ENCODE measurements at regions not wholly inside any gene's neighbourhood (a gene's known extent, or its start where the extent isn't known, plus 50 kb on each side); places are given as distances from the start of the nearest gene placed in this dataset.

DNA sequence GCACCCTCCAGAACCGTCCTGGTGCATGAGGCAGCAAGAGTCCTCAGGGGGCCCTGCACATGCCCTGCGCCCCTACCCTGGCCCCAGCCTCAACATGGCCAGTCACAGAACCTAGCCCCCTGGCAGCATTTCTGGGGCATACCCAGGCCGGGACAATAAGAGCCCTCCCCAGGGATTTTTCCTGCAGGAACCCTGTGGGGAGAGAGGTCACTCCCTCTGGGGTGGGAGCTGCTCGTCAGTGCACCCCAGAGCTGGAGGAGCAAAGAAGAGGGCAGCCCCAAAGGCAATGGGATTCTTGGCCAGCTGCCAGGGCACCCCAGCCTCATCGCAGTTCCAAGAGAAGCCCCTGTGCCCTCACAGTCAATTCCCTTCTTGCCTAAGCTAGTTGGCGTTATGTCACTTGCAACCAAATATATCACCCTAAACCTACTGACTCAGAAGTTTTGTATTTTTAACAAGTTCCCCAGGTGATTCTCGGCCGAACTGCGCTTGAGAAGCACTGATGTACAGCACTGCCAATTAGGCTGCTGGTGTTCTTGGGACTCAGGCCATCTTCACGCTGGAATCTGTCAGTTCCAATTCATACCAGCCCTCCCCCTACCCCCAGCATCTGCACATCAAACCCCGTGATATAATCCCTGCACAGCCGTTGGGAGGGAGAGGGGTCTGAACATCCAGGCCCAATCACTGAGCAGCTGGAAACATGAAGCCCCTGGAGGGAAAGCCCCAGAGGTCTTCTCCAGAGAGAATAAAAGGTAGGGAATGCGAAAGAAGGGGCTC is 87.5 kb upstream of the PRR20G start:
- DNase-seq (ENCODE audit: low read depth), result no peak

DNA sequence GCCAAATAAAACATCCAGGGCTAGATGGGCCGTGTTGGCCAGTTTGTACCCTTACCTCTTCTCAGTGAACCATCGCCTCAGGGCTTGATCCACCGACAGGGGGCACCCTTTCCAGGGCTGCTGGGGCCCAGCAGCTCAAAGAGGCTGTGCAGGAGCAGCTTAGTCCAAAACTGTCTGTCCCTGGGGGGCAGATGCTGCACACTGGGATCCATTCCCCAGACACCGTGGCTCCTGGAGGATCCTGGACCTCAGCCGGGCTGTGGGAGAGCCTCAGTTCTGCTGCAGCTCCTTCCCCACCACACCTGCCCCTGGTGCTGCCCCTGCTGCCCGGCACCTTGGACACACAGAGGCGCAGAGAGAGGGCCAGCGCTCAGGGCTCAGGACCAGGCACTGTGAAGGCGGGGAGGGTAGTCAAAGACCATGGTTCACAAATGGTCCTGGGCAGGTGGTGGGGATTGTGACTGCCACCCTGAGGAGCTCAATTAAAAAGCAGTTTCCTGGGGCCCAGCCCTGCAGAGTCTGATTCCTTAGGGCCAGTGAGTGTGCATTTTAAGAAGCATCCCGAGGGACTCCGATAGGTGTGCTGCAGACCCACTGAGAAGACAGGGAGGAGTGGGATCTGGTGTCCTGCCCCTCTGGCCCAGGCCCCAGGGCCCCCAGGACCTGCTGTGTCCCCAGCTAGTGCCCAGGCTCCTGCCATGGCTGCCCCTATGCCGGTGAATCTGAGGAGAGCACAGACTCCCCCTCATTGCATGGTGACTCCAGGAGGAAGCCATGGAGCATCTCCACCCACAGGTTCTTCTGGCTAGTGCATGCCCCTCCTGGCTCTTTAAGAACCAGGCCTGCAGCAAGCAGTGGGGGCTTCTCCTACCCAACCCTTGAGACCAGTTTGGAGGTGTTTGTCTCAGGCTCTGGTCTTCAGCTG is 86.5 kb upstream of the PRR20G start:
- peak; percentile 21 for DNase-seq (ENCODE audit: low read depth)

DNA sequence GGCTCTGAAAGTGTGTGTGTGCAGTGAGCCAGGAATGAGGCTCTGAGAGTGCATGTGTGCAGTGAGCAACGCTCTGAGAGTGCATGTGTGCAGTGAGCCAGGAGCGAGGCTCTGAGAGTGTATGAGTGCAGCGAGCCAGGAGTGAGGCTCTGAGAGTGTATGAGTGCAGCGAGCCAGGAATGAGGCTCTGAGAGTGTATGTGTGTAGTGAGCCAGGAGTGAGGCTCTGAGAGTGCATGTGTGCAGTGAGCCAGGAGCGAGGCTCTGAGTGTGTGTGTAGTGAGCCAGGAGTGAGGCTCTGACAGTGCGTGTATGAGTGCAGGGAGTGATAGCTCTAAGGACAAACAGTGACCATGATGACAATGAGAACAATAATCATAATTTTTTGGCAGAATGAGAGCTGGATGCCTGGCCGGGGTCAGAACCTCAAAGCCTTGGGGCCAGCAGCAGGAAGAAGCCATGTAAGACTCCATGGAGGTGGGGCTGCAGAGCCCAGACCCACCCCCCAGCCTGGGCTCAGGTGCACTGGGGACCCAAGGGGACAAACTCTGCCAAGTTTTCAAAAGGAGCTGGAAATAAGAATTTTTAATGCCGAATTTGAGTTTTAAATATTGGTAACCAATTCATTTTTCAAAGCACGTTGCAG is 85.7 kb upstream of the PRR20G start:
- no peak for DNase-seq (ENCODE audit: low read depth)

DNA sequence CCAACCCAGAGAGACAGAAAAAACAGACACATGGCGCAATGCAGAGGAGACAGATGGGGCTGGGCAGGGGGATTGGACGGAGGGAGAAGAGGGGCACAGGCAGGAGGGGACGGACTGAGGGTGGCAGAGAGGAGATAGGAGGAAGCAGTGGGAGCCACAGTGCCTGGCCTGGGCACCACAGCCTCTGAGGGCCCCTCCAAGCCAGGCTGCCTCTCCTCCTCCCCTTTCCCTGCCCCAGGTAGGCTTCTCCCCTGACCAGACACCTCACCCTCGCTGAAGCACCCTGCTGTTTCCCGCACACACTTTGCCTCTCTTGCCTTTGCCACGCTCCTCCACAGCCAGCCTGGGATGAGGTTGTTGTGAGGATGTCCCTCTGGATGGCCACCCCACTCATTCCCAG is 84.0 kb upstream of the PRR20G start:
- no peak for DNase-seq (ENCODE audit: low read depth)

DNA sequence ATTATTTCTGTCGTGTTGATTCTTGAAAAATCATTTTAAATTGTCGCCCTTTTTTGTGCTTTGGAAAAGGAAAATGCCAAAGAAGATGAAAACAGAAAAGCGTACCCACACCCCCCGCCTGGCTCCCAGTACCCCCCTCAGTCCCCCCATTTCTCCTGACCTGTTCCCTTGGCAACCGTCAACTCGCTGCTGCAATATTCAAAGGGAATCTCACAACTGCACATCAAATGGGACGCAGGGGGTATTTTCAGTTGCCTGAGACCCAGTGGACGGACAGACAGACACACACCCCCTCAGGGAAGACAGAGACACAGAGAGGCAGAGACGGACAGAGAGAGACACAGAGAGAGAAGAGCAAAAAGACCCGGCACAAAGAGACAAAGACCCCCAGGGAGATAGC is 83.5 kb upstream of the PRR20G start:
- no peak for DNase-seq (ENCODE audit: low read depth)

DNA sequence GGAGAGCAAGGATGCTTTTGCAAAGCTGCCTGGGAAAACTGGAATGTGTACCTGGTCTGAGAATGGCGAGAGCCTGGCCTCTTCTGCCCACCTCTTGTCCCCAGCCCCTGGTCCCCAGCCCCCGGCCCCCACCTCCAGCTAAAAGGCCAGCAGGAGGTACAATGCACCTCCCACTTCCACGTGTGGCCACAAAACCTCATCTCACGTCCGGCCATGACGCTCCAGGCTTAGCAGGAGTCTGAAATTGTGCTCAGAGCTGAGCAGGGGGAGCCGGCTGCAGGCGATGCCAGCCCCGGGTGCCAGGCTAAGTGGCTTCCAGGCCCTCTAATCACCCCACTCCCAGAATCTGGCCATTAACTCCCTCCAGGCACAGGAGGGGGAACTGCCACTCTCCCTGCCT is 83.1 kb upstream of the PRR20G start:
- DNase-seq (ENCODE audit: low read depth), result no peak

DNA sequence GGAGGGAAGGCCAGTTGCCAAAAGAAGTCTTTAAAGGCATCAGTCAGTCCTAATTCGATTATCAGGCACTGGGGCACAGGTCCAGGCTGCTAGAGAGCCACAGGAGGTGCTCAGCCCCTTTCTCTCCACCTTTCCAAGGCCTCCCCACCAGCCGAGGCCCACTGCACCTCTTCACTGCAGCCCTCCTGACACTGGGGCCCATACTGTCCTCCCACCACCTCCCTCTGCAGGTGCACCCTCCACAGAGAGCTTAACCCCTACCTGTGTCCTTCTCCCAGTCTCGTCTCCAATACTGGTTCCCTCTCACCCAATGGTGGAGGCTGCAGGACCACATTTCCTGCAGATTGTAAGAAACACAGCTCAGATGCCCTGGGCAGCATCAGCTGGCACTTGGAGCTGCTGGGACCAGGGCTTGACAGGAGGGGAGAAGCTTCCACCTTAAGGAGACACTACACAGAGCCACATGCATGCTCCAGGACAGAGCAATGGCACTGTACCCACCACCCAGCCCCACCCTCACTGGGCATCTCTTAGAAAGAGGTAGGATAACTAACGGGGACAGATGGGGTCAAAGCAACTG is 81.6 kb upstream of the PRR20G start:
- DNase-seq (ENCODE audit: low read depth), result no peak

DNA sequence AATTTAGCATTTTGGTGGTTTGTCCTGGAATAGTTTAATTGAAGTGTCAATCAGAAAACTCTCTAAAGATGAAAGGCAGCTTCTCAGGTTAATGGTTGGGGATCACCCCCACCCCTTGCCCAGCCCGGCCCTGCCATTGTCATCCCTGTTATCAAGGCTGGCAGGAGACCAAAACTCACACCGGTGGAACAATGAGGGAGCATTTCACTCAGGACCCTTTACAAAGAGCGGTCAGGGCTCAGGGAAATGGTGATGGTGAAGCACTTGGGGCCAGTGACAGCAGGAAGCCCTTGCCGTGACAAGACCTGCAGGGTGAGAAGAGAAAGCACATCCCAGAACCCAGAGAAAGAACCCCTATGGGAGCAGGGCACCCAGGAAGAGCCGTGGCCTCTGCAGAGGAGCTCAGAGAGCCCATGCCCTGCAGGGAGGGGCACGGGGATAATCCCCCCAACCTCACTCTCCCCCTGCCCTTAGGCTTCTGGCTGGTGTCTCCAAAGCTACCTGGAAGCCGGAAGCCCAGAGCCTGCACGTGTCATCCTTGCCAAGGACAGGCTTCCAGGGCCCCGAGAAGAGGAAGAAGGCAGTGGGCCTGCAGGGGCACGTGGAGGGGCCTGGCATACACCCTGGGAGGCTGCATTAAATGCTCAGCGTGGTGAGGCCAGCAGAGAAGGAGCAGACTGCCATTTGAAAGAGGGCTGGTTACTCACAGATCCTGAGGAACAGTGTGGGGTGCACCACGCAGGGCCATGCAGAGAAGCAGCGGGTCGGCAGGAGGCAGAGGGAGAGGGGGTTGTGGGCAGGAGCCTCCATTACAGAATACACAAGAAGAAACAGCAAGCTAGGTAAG is 80.6 kb upstream of the PRR20G start:
- DNase-seq (ENCODE audit: low read depth), result no peak

DNA sequence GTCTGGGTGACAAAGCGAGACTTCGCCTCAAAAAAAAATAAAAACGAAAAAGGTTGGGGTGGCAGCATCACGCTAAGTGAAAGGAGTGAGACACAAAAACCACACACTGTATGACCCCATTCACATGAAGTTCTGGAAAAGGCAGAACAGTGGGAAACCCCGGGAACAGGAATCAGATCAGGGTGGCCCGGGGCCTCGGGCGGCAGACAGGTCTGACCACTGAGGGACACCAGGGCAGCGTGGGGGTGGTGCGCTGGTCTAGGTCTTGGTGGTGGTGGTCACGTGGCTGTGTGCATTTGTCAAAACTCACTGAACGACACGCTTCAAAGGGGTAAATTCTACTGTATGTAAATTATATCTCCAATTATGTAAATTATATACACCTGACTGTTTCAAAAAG is 79.7 kb upstream of the PRR20G start:
- DNase-seq (ENCODE audit: low read depth), result no peak

DNA sequence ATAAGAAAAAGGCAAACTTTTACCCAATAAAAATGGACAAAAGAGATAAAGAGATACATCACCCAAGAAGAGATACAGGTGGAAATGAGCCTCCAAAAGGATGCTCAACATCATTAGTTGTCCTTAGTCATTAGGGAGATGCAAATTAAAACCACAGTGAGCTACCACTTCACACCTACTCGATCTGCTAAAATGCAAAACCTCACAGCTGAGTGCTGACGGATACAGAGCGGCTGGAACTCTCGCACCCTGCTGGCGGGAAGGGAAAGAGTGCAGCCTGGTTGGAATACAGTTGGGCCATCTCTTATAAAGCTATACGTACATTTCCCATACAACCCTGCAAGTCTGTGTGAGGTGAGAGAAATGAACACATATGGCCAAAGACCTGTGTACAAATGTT is 78.5 kb upstream of the PRR20G start:
- DNase-seq (ENCODE audit: low read depth), result no peak

DNA sequence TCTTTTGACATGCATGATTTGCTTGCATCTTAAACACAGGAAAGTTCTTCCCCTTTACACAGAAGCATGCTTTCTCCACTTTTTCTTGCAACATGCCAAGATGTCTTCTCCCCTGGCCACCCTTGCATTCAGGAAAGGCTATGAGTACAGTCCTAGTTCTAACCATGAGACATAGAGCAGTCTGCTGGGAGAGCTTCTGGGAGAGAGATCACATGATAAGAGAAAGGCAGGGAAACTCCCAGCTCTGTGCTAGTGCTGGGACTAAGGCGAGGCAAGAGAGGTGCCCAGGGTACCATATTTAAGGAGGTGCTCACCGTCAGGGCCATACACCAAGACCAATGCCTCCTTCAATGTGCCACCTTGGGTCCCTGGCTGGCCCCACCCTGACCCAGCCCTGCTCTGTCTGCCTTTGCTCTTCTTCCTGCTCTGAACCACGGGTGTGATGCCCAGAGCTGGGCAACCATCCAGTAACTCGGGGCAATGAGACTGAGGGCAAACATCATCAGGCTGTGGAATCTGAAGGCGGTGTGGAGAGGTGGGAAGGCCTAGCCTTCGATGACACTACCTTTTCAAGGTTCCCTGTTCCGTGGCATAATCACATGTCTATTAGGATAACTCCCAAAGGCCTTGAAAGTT is 77.4 kb upstream of the PRR20G start:
- no peak for DNase-seq (ENCODE audit: low read depth)

DNA sequence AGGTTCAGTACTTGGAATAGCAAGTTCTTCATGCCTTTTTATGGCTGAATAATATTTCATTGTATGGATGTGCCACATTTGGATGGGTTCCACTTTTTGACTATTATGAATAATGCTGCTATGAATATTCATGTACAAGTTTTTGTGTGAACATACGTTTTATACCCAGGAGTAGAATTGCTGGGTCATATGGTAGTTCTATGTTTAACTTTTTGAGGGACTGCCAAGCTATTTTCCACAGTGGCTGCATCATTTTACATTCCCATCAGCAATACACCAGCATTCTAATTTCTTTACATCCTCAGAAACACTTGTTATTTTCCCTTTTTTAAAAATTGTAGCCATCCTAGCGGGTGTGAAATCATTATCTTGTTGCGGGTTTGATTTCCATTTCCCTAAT is 76.0 kb upstream of the PRR20G start:
- DNase-seq (ENCODE audit: low read depth), result no peak

DNA sequence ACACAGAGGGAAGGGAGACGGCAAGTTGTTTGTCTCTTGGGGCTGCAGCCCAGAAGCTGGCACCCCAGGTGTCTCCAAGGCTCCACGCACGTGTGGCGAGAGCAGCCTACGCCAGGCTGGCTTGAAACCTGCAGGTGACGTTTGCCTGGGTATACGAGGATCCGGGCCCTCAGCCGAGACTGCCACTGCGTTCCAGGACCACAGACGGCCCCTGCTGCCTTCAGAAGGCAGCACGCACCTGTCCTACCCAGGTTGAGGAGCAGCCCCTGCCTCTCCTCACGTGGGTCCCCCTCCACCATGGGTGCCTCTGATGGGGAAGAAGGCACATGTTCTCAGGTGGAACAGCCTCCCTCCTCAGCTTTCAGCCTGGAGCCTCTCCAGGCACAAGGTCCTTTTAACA is 75.3 kb upstream of the PRR20G start:
- DNase-seq (ENCODE audit: low read depth), result no peak

DNA sequence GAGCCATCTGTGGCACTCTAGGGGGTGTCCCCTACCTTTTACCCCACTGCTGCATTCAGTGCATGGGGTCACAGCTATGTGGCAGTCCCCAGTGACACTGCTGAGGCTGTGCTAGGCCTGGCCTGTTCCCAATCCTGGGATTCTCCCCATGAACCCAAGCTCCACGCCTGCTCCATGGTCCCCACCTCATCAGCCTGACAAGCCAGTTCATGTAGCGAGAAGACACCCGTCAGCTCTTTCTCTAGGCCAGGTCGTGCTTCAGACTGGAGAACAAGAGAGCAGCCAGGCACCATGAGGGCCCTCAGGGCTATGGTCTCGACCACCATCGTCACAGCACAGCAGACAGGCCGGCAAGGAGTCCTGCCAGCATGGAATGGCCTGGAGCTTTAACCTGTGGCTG is 72.8 kb upstream of the PRR20G start:
- DNase-seq (ENCODE audit: low read depth), result no peak

DNA sequence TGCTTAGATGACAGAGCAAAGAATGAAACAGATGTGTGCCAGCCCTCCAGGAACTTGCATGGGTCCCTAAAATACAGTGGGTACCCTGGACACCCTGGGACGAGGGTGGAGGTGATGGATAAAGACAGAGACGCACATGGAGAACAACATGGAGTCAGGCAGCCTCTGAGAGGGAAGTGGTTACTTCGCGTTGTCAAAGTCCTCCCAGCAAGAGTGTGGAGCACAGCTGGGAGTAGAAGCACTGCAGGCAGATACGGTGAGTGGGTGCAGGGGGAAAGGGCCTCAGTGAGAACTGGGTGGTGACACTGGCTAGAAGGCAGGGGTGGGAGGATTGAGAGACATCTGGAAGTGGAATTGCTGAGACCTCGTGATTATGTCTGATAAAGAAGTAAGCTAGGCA is 70.8 kb upstream of the PRR20G start:
- DNase-seq (ENCODE audit: low read depth), result no peak

DNA sequence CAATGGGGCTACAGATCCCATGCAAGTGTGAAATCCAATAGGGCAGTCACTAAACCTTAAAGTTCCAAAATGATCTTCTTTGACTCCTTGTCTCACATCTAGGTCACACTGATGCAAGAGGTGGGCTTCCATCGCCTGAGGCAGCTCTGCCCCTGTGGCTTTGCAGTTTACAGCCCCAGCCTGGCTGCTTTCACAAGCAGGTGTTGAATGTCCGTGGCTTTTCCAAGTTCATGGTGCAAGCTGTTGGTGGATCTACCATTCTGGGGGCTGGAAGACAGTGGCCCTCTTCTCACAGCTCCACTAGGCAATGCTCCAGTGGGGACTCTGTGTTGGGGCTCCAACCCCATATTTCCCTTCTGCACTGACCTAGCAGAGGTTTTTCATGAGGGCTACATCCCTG is 68.5 kb upstream of the PRR20G start:
- no peak for DNase-seq (ENCODE audit: low read depth)

DNA sequence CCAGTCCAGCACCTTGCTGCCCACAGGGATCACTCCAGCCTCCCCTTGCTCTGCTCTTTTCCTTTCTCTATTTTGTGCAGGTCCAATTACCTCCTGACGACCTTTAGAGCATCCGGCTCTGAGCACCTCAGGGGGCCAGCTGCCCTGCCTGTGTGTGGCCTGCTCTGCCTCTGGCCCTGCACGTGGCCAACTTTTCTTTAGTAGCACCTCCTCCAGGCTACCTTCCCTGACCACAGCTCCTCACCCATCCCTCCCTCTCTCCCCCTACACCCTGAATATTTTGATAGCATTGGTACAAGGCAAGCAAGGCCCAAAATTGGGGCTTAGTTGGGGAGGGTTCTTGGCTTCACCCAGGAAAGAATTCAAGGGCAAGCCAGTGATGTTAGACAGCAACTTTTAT is 66.9 kb upstream of the PRR20G start:
- DNase-seq (ENCODE audit: low read depth), result no peak

DNA sequence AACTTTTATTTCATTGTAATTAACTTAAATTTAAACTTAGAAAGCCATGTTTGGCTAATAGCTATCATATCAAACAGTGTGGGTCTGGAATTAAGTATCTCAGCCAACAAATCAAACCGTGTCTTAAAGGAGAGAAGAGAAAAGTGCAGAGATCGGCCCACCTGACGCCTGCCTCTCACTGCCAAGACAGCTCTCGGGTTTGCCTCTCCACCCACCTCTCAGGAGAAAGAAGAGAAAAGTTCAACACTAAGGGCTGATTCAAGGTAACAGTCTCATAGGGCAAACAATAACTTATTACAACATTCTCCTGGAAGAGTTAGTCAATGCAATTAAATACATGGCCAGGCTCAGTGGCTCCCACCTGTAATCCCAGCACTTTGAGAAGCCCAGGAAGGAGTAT is 64.8 kb upstream of the PRR20G start:
- no peak for DNase-seq (ENCODE audit: low read depth)

DNA sequence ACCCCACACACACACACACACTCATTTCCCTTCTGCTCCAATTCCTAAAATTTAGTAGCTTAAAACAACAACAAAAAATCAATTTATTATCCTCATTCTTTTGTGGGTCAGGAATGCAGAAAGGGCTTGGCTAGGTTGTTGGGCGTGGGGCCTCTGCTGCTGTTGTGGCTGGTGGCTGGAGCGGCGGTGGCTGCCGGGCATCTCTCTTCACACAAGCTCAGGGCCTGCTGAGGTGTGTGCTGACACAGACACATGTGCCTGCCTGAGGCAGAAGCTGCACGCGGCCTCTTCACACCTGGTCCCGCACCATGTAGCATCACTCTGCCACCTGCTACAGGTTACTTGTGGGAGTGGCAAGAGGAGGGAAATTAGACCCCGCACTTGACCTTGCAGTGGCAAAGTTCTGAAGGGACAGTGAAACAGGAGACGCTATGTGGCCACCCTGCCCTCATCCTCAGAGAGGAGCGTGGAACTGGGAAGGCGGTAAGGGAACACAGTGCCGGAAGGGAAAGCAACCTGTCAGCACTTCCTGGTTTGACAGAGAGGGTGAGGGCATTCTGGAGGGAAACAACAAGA is 64.0 kb upstream of the PRR20G start:
- DNase-seq (ENCODE audit: low read depth), result no peak

DNA sequence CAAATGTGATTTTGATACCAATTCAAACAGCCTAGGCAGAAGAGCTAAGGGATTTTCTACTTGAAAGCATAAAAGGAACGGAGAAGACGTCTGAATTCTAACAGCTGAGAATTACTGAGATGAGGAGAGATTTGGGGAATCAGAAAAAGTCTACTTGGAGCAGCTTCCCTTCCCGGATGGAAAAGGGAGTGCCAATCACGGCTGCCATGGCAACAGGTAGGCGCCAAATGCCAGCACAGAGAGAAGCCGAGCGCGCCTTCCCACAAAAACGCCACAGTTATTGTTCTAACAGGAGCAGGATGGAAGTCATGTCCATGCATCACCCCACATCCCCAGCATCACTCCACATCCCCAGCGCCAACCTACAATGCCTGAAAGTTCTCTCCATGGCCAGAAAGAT is 63.5 kb upstream of the PRR20G start:
- no peak for DNase-seq (ENCODE audit: low read depth)
